HCT116 (cell line): ENCODE measurements at regions not wholly inside any gene's neighbourhood (a gene's known extent, or its start where the extent isn't known, plus 50 kb on each side); places are given as distances from the start of the nearest gene placed in this dataset.

Experiments
- ATAC-seq: fragments of 200-7000 bp; cut with Tn5 transposase; 2 replicates; pipeline ENCODE4 v1.9.1; 2020; ENCODE audit warnings: mild to moderate bottlenecking, moderate library complexity
- BruUV-seq: library from RNA; stranded (reverse); fragments of 400-500 nt; replicated peaks from 2 replicates; lab custom pipeline; 2021; lab: Mats Ljungman, UMichigan
- CTCF ChIA-PET: fragments of 300-600 bp; sonication (Branson Sonifier 250); formaldehyde crosslinking; loops from one replicate; lab custom pipeline; 2021; ENCODE audit warnings: antibody characterized with exemption; lab: Charles Lee
- POLR2A ChIA-PET: fragments of 300-600, 350-600 bp; sonication (Branson Sonifier 250); formaldehyde crosslinking; loops from one replicate; lab custom pipeline; 2021; ENCODE audit warnings: antibody characterized with exemption; lab: Charles Lee
- RAD21 ChIA-PET, 2 experiments: fragments of 300-600 bp; sonication (Branson Sonifier 250); formaldehyde crosslinking; loops; one replicate each; lab custom pipeline; 2023; ENCODE audit warnings: low total read pairs in 2 of 2; ENCODE audit not compliant: uncharacterized antibody in 2 of 2, unreplicated experiment in 2 of 2, low non-redundant PET in 1 of 2; lab: Charles Lee
- DNase-seq: peaks from one replicate; pipeline ENCODE4 v3.0.0-alpha.2; 2010; ENCODE audit warnings: low read depth, low spot score
- H2AFZ ChIP-seq: fragments of 200-600 bp; shearing (Covaris generic), sonication (generic); 2 replicates; pipeline ENCODE4 v1.6.1; 2017; ENCODE audit warnings: low read depth, mixed run types, mixed read lengths, antibody characterized with exemption, low read length; ENCODE audit not compliant: poor library complexity, severe bottlenecking
- H3K27ac ChIP-seq: 2 replicates; pipeline ENCODE4 v1.5.1; 2012; ENCODE audit warnings: low read depth, low read length
- H3K27me3 ChIP-seq: fragments of 200-600 bp; sonication (generic); 2 replicates; pipeline ENCODE4 v1.6.1; 2016; ENCODE audit warnings: mixed run types, low read length, mixed read lengths; ENCODE audit not compliant: insufficient read depth
- H3K36me3 ChIP-seq, 2 experiments: fragments of 200-500 bp in 1 of 2; fragments of 200-600 bp in 1 of 2; sonication (Bioruptor generic) in 1 of 2; sonication (generic) in 1 of 2; 2 replicates each; pipeline versions ENCODE4 v1.5.1 to v1.6.1; 2014 to 2016; ENCODE audit warnings: low read length in 2 of 2, inconsistent platforms in 1 of 2, mixed read lengths in 1 of 2, mixed run types in 1 of 2; ENCODE audit not compliant: insufficient read depth in 2 of 2, control insufficient read depth in 1 of 2
- H3K4me1 ChIP-seq, 2 experiments: fragments of 200-600 bp in 1 of 2; sonication (generic) in 1 of 2; 2 replicates each; pipeline versions ENCODE4 v1.5.1 to v1.6.1; 2012 to 2017; ENCODE audit warnings: low read length in 2 of 2, inconsistent platforms in 1 of 2, mild to moderate bottlenecking in 1 of 2, mixed read lengths in 1 of 2, mixed run types in 1 of 2, moderate library complexity in 1 of 2; ENCODE audit not compliant: insufficient read depth in 2 of 2, control insufficient read depth in 1 of 2
- H3K4me2 ChIP-seq: fragments of 200-600 bp; sonication (generic); 2 replicates; pipeline ENCODE4 v1.6.1; 2017; ENCODE audit warnings: mixed run types, low read length, mixed read lengths
- H3K4me3 ChIP-seq, 2 experiments: fragments of 200-600 bp in 1 of 2; sonication (generic) in 1 of 2; replicated peaks in 1 of 2; 2 replicates each; pipeline ENCODE4 v1.5.1; 2011 to 2016; ENCODE audit warnings: low read length in 2 of 2, control low read depth in 1 of 2, low read depth in 1 of 2, mild to moderate bottlenecking in 1 of 2, mixed read lengths in 1 of 2, mixed run types in 1 of 2
- H3K79me2 ChIP-seq: fragments of 200-600 bp; sonication (generic); 2 replicates; pipeline ENCODE4 v1.6.1; 2017; ENCODE audit warnings: mild to moderate bottlenecking, mixed run types, low read length, moderate library complexity, mixed read lengths; ENCODE audit not compliant: insufficient read depth
- H3K9ac ChIP-seq: fragments of 200-600 bp; sonication (generic); 2 replicates; pipeline ENCODE4 v1.6.1; 2016; ENCODE audit warnings: low read length, mixed read lengths
- H3K9me2 ChIP-seq: fragments of 200-600 bp; sonication (generic), shearing (Covaris generic); 2 replicates; pipeline ENCODE4 v1.6.1; 2017; ENCODE audit warnings: mixed run types, mild to moderate bottlenecking, moderate library complexity; ENCODE audit not compliant: insufficient read depth
- H3K9me3 ChIP-seq, 2 experiments: fragments of 200-500 bp in 1 of 2; fragments of 200-600 bp in 1 of 2; sonication (Bioruptor generic) in 1 of 2; sonication (generic) in 1 of 2; 2 replicates each; pipeline ENCODE4 v1.6.1; 2014 to 2017; ENCODE audit warnings: low read length in 2 of 2, mixed read lengths in 2 of 2, inconsistent platforms in 1 of 2, low read depth in 1 of 2, mild to moderate bottlenecking in 1 of 2, mixed run types in 1 of 2, moderate library complexity in 1 of 2; ENCODE audit not compliant: control insufficient read depth in 1 of 2, insufficient read depth in 1 of 2
- H4K20me1 ChIP-seq: fragments of 200-600 bp; sonication (generic), shearing (Covaris generic); 2 replicates; pipeline ENCODE4 v1.6.1; 2017; ENCODE audit warnings: mixed run types, mild to moderate bottlenecking, moderate library complexity; ENCODE audit not compliant: insufficient read depth
- ATF3 ChIP-seq: IDR thresholded peaks from 2 replicates; pipeline ENCODE4 v1.6.1; 2012
- CBX3 ChIP-seq: IDR thresholded peaks from 2 replicates; pipeline ENCODE4 v1.6.1; 2012; ENCODE audit warnings: low read depth
- CEBPB ChIP-seq: IDR thresholded peaks from 2 replicates; pipeline ENCODE4 v1.6.1; 2012; ENCODE audit warnings: low read depth
- CTCF ChIP-seq, 3 experiments: fragments of 200-600 bp in 1 of 3; sonication (generic) in 1 of 3; IDR thresholded peaks in 2 of 3; conservative IDR thresholded peaks in 1 of 3; 2 replicates each; pipeline ENCODE4 v1.5.1; 2012 to 2017; ENCODE audit warnings: low read depth in 2 of 3, low read length in 2 of 3, antibody characterized with exemption in 1 of 3, borderline replicate concordance in 1 of 3, control low read depth in 1 of 3, mild to moderate bottlenecking in 1 of 3, mixed read lengths in 1 of 3, mixed run types in 1 of 3, moderate library complexity in 1 of 3; ENCODE audit not compliant: insufficient read depth in 1 of 3
- EGR1 ChIP-seq: IDR thresholded peaks from 2 replicates; pipeline ENCODE4 v1.6.1; 2012; ENCODE audit warnings: low read depth
- ELF1 ChIP-seq: IDR thresholded peaks from 2 replicates; pipeline ENCODE4 v1.6.1; 2012; ENCODE audit warnings: low read depth, borderline replicate concordance
- EZH2 ChIP-seq: fragments of 200-600 bp; sonication (generic); IDR thresholded peaks from 2 replicates; pipeline ENCODE4 v1.6.1; 2017; ENCODE audit warnings: antibody characterized with exemption, mixed run types
- FOSL1 ChIP-seq: IDR thresholded peaks from 2 replicates; pipeline ENCODE4 v1.6.1; 2012; ENCODE audit warnings: low read depth
- JUND ChIP-seq: IDR thresholded peaks from 2 replicates; pipeline ENCODE4 v1.6.1; 2012
- MAX ChIP-seq: IDR thresholded peaks from 2 replicates; pipeline ENCODE4 v1.6.1; 2012
- POLR2AphosphoS5 ChIP-seq: IDR thresholded peaks from 2 replicates; pipeline ENCODE4 v1.6.1; 2011; ENCODE audit warnings: mild to moderate bottlenecking, low read depth, low read length, moderate library complexity
- RAD21 ChIP-seq: IDR thresholded peaks from 2 replicates; pipeline ENCODE4 v1.6.1; 2012; ENCODE audit warnings: low read depth, mild to moderate bottlenecking
- SIN3A ChIP-seq: IDR thresholded peaks from 2 replicates; pipeline ENCODE4 v1.6.1; 2012; ENCODE audit warnings: low read depth
- SP1 ChIP-seq: IDR thresholded peaks from 2 replicates; pipeline ENCODE4 v1.6.1; 2012; ENCODE audit warnings: low read depth
- SRF ChIP-seq: IDR thresholded peaks from 2 replicates; pipeline ENCODE4 v1.6.1; 2012; ENCODE audit warnings: low read depth
- TCF7L2 ChIP-seq: IDR thresholded peaks from 2 replicates; pipeline ENCODE4 v1.7.0; 2011; ENCODE audit warnings: borderline replicate concordance, inconsistent platforms; ENCODE audit not compliant: insufficient read depth, insufficient read length; ENCODE audit errors: extremely low read depth
- YY1 ChIP-seq: IDR thresholded peaks from 2 replicates; pipeline ENCODE4 v1.6.1; 2011; ENCODE audit warnings: low read length, low read depth, moderate library complexity, mild to moderate bottlenecking; ENCODE audit not compliant: insufficient replicate concordance; ENCODE audit errors: extremely low read depth
- ZBTB33 ChIP-seq: IDR thresholded peaks from 2 replicates; pipeline ENCODE4 v1.6.1; 2011; ENCODE audit warnings: mild to moderate bottlenecking, low read length, moderate library complexity; ENCODE audit not compliant: insufficient replicate concordance; ENCODE audit errors: extremely low read depth
- ZFX ChIP-seq: fragments of 450-650 bp; IDR thresholded peaks from 2 replicates; pipeline ENCODE4 v1.6.1; 2017
- ZNF274 ChIP-seq: fragments of 200-500 bp; sonication (Bioruptor generic); IDR thresholded peaks from 2 replicates; pipeline ENCODE4 v1.6.1; 2014; ENCODE audit warnings: mild to moderate bottlenecking, low read depth, low read length, inconsistent platforms
- intact Hi-C: fragments of 100-400 bp; cut with micrococcal nuclease; formaldehyde crosslinking; loops from 2 replicates; pipeline ENCODE4 v1.10.0; 2022

- TF ChIP-seq ZBTB33, result no peak
- TF ChIP-seq EGR1, result no peak
- no peak for TF ChIP-seq SRF
- TF ChIP-seq POLR2AphosphoS5, result no peak
- no peak for TF ChIP-seq CEBPB
- no peak for TF ChIP-seq ATF3
- TF ChIP-seq RAD21, result no peak
- TF ChIP-seq ZNF274, result no peak
- no peak for TF ChIP-seq ZFX
- TF ChIP-seq SP1, result no peak
- no peak for TF ChIP-seq FOSL1
- no peak for TF ChIP-seq ELF1
- TF ChIP-seq JUND, result no peak
- no peak for TF ChIP-seq CBX3
Observed at GRCh38 chr20:51327251-51327841, 215.2 kb downstream of the NFATC2 start (continued).

GRCh38 chr20:51326201-51326819, 216.2 kb downstream of the NFATC2 start:
- H3K27ac ChIP-seq, result no peak overlapping the region
- no peaks in the 10 kb centered on the region for H3K36me3 ChIP-seq
- ChIA-PET CTCF (interaction anchor here (0.6 to 6.5 kb wide), 10 partner anchors 8 to 345 kb away, joined by 3 to 56 read pairs (median 4); no protein-coding TSS in a partner anchor), POLR2A (no interaction called here), RAD21 (interaction anchor here (1.0 to 1.3 kb wide), 3 partner anchors 333 to 339 kb away, joined by 4 to 7 read pairs (median 4); no protein-coding TSS in a partner anchor)
- no peaks in the 10 kb centered on the region for H3K27me3 ChIP-seq
- H3K9ac ChIP-seq, result no peak overlapping the region
- no peak overlapping the region for H3K4me2 ChIP-seq
- peaks cover 0 to 8% of the 10 kb centered on the region in 2 experiments; a peak in 1 of 4 replicates for H3K9me3 ChIP-seq
- no peaks in the 10 kb centered on the region for H3K79me2 ChIP-seq
- no peak overlapping the region for H2AFZ ChIP-seq
- DNase-seq (peak; percentile 54), ATAC-seq (peak; percentile 93)
- H4K20me1 ChIP-seq, result no peaks in the 10 kb centered on the region
- intact Hi-C loops, result loop anchor here (1.0 kb wide), 1 partner anchor 339 kb away; no protein-coding TSS in a partner anchor
- no TSS peak for BruUV-seq
- no peak overlapping the region for H3K4me3 ChIP-seq
- H3K9me2 ChIP-seq, result no peaks in the 10 kb centered on the region
- no peaks in the 10 kb centered on the region for H3K4me1 ChIP-seq
- TF ChIP-seq TCF7L2 (no peak), CEBPB (no peak), YY1 (no peak), MAX (no peak), RAD21 (peak; percentile 56), ATF3 (no peak), EZH2 (no peak), ELF1 (no peak), CTCF (IDR thresholded peaks at IDR 0.05 in 2 of 3, conservative IDR thresholded peaks at IDR 0.05 in 1 of 3; ENCODE audit: borderline replicate concordance in 1 of 3, insufficient read depth in 1 of 3, low read depth in 2 of 3, low read length in 2 of 3) (peak; percentile 51 to 86 (median 73); a peak in 5 of 6 replicates), SIN3A (no peak), CBX3 (peak; percentile 39; the same call in 1 of the 2 replicates)
